Neural progenitor cell (in vitro differentiated cells): ENCODE measurements at regions not wholly inside any gene's neighbourhood (a gene's known extent, or its start where the extent isn't known, plus 50 kb on each side); places are given as distances from the start of the nearest gene placed in this dataset.

Experiments
- CTCF ChIP-seq: fragments of 200-600 bp; sonication (generic); IDR thresholded peaks from 2 replicates; pipeline ENCODE4 v1.5.1; 2017; ENCODE audit warnings: antibody characterized with exemption, mild to moderate bottlenecking
- EZH2 ChIP-seq: fragments of 200-600 bp; sonication (generic); IDR thresholded peaks from 2 replicates; pipeline ENCODE4 v1.6.1; 2017; ENCODE audit warnings: antibody characterized with exemption, mild to moderate bottlenecking, moderate library complexity
- EZH2phosphoT487 ChIP-seq: fragments of 200-600 bp; sonication (generic); IDR thresholded peaks from 2 replicates; pipeline ENCODE4 v1.6.1; 2017; ENCODE audit warnings: antibody characterized with exemption

- no peak for TF ChIP-seq CTCF
- TF ChIP-seq EZH2, result no peak
- no peak for TF ChIP-seq EZH2phosphoT487
These were observed 123.4 kb downstream of the C11orf91 start for GRCh38 chr11:33577204-33577603.
